ENCODE measurements at regions not wholly inside any gene's neighbourhood (a gene's known extent, or its start where the extent isn't known, plus 50 kb on each side); places are given as distances from the start of the nearest gene placed in this dataset.

DNA sequence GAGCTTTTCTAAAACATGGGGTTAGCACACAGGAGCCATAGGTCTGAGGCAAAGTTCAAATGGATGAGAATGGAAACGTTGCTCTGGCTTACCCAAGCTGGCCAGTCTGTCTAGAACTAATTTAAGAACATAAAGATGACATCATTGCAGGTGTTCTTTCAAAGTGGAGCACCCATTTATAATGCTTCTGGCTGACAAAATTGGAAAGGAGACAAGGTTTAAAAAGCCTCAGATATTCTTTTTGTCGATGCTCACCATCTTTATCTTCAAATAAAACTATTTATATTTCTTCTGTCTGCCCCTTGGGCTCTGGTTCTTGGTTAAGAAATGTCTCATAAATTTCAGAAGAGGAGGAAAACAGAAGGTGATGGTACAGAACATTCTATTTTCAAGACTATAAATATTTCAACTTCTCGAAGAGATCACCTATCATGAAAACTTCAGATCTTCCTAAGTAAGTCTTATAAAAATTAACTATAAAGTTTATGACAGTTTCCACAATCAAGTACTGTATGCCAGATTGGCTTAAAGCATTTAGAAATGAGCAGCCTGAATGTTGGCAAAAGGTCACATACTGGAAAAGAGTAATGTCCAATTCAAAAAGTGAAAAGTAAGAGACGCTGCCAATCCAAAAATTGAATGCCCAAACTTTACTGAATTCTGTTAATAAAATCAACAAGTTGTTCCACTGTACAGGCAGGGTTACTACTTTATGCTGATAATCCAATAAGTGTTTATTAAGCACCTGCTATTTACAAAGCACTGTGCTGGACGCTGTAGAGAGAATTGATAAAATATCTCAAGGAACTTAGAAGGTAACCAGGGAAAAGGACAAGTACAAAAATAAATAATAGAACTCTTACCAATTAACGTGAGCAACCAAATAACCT is 92.0 kb downstream of the ETS2 start:
- no peaks in the 10 kb centered on the region for H4K20me1 ChIP-seq (ENCODE audit: control insufficient read depth, insufficient read depth, insufficient read length)
- H3K4me1 ChIP-seq (ENCODE audit: insufficient read depth, low read length): no peaks in the 10 kb centered on the region
- Mint-ChIP-seq H3K27ac (no peak overlapping the region), H3K9me3 (peaks cover 3 to 6% of the 10 kb centered on the region in 2 experiments; a peak in 3 of 5 replicates), H3K4me1 (no peaks in the 10 kb centered on the region), H3K36me3 (ENCODE audit: insufficient read depth in 1 of 3, low read depth in 3 of 3) (peaks cover 0 to 2% (median 2%) of the 10 kb centered on the region in 3 experiments; a peak in 1 of 7 replicates), H3K4me3 (no peak overlapping the region), H3K27me3 (ENCODE audit: low read depth) (no peaks in the 10 kb centered on the region; the same call in 1 of the 2 replicates)
- no peak overlapping the region for H3T11ph ChIP-seq (ENCODE audit: low read length)
- no peak overlapping the region for H4K91ac ChIP-seq (ENCODE audit: insufficient read length, low read depth, low read length)
- H3K4ac ChIP-seq (ENCODE audit: low read depth, low read length): no peak overlapping the region
- H3K14ac ChIP-seq (ENCODE audit: insufficient read depth, low read length): no peak overlapping the region
- no CpG with 5 or more reads among the region's 6 CpGs for WGBS (ENCODE audit: extremely low coverage, insufficient read length, low lambda C conversion rate)
- no peaks in the 10 kb centered on the region for H3K9me3 ChIP-seq (ENCODE audit: control insufficient read depth, low read depth, low read length)
- H3K23me2 ChIP-seq (ENCODE audit: insufficient read length, low read depth, low read length, poor library complexity, severe bottlenecking): no peaks in the 10 kb centered on the region
- H3K18ac ChIP-seq (ENCODE audit: insufficient read length, low read depth, low read length): no peak overlapping the region
- H2BK12ac ChIP-seq (ENCODE audit: insufficient read length, low read depth, low read length): no peak overlapping the region
- H3K27ac ChIP-seq (ENCODE audit: insufficient read length, low read depth, low read length): no peak overlapping the region
- no peak for DNase-seq
- no peak overlapping the region for H2AK5ac ChIP-seq (ENCODE audit: insufficient read length, low read length)
- no peak overlapping the region for H4K5ac ChIP-seq (ENCODE audit: insufficient read length, low read depth, low read length)
- H2BK5ac ChIP-seq (ENCODE audit: insufficient read length, low read length): no peak overlapping the region
- TF ChIP-seq, protein P1, sequence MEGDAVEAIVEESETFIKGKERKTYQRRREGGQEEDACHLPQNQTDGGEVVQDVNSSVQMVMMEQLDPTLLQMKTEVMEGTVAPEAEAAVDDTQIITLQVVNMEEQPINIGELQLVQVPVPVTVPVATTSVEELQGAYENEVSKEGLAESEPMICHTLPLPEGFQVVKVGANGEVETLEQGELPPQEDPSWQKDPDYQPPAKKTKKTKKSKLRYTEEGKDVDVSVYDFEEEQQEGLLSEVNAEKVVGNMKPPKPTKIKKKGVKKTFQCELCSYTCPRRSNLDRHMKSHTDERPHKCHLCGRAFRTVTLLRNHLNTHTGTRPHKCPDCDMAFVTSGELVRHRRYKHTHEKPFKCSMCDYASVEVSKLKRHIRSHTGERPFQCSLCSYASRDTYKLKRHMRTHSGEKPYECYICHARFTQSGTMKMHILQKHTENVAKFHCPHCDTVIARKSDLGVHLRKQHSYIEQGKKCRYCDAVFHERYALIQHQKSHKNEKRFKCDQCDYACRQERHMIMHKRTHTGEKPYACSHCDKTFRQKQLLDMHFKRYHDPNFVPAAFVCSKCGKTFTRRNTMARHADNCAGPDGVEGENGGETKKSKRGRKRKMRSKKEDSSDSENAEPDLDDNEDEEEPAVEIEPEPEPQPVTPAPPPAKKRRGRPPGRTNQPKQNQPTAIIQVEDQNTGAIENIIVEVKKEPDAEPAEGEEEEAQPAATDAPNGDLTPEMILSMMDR (conservative IDR thresholded peaks at IDR 0.05): no peak
- no peaks in the 10 kb centered on the region for H3K79me2 ChIP-seq (ENCODE audit: insufficient read depth, low read length)
- no peaks in the 10 kb centered on the region for H3K79me1 ChIP-seq (ENCODE audit: insufficient read depth, low read depth, low read length, poor library complexity, severe bottlenecking)
- no peak overlapping the region for H4K8ac ChIP-seq (replicated peaks; ENCODE audit: insufficient read length, low read depth, low read length)
- no peak overlapping the region for H3K23ac ChIP-seq (ENCODE audit: insufficient read length, low read depth, low read length)
- no peak overlapping the region for H2AFZ ChIP-seq (ENCODE audit: low read length)
- H2BK15ac ChIP-seq (ENCODE audit: low read depth, low read length): no peak overlapping the region
- no peak overlapping the region for H3K4me2 ChIP-seq (ENCODE audit: insufficient read depth, insufficient read length, low read length)
- no peak overlapping the region for H2BK20ac ChIP-seq (ENCODE audit: low read depth, low read length, poor library complexity, severe bottlenecking)
- no peak overlapping the region for H3K56ac ChIP-seq (ENCODE audit: insufficient read length, low read depth, low read length)
- no peak overlapping the region for H3K9ac ChIP-seq (ENCODE audit: extremely low read depth, insufficient read length, low read length)
- H3K27me3 ChIP-seq (ENCODE audit: insufficient read depth, low read length): no peaks in the 10 kb centered on the region
- H2BK120ac ChIP-seq (ENCODE audit: low read depth, low read length, poor library complexity, severe bottlenecking): no peak overlapping the region
